ENCODE measurements at regions not wholly inside any gene's neighbourhood (a gene's known extent, or its start where the extent isn't known, plus 50 kb on each side); places are given as distances from the start of the nearest gene placed in this dataset.

- TF ChIP-seq POLR2AphosphoS5 (IDR thresholded peaks at IDR 0.05; ENCODE audit: insufficient read depth, low read depth, low read length) (no peak), CTCF (IDR thresholded peaks at IDR 0.05; ENCODE audit: extremely low read depth in 1 of 2, insufficient read depth in 1 of 2, low read depth in 1 of 2, low read length in 2 of 2) (no peak), POLR2A (IDR thresholded peaks at IDR 0.05; ENCODE audit: low read depth, low read length) (no peak), EZH2 (IDR thresholded peaks at IDR 0.05; ENCODE audit: borderline replicate concordance, low read depth, low read length, severe bottlenecking) (no peak)
Observed at GRCh38 chr5:102068870-102069269, 227.2 kb downstream of the SLCO4C1 start.
